Stimulated activated CD4-positive, alpha-beta T cell treated with anti-CD3 and anti-CD28 coated beads, Interleukin-4, amount 100 ng/mL, for 1 hour (primary cell): ENCODE measurements at regions not wholly inside any gene's neighbourhood (a gene's known extent, or its start where the extent isn't known, plus 50 kb on each side); places are given as distances from the start of the nearest gene placed in this dataset.
"Not testable (repeated sequence)": the region's sequence is repeated elsewhere in the genome, so short reads cannot be mapped to it uniquely, and the experiment has no call there.

Experiments used
- DNase-seq: peaks from one replicate; pipeline ENCODE4 v3.0.0-alpha.2; 2020

DNA sequence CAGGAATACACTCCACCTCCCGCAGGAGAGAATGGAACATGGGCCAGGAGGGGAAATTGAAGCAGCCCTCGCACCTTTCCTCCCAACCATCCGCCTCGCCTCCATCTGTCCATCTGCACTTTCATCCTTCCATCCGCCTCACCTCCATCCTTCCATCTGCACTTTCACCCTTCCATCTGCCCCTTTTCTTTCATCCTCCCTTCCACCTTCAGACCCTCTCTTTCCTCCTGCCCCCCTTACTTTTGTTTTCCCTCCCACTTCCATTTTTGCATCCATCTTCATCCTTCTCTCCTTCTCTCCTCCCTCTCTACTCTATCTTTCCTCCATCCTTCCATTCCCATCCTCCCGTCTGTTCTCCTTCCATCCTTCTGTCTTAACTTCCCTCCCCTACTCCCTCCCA lies 92.2 kb upstream of the ZNF536 start:
- no peak for DNase-seq

GRCh38 chr19:30281906-30282305 lies 90.3 kb upstream of the ZNF536 start:
- DNase-seq: no peak

GRCh38 chr19:30283556-30283955 lies 88.6 kb upstream of the ZNF536 start:
- DNase-seq: no peak

- DNase-seq: no peak
These were observed 88.0 kb upstream of the ZNF536 start for GRCh38 chr19:30284209-30284608.

- no peak for DNase-seq
These were observed 87.3 kb upstream of the ZNF536 start for GRCh38 chr19:30284885-30285284.

GRCh38 chr19:30286378-30286777 lies 85.8 kb upstream of the ZNF536 start:
- DNase-seq: no peak

DNA sequence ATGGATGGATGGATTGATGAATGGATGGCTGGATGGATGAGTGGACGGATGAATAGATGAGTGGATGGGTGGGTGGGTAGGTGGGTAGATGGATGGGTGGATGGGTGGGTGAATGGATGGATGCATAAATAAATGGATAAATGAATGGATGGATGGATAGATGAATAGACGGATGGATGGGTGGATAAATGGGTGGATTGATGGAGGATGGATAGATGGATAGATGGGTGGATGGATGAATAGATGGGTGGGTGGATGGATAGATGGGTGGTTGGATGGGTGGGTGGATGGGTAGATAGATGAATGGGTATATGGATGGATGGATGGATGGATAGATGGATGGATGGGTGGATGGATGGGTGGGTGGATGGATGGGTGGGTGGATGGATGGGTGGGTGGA lies 84.9 kb upstream of the ZNF536 start:
- DNase-seq: no peak

- no peak for DNase-seq
These were observed 84.2 kb upstream of the ZNF536 start for GRCh38 chr19:30287973-30288372.

- DNase-seq: no peak
These were observed 83.3 kb upstream of the ZNF536 start for GRCh38 chr19:30288911-30289310.

- no peak for DNase-seq
These were observed 82.8 kb upstream of the ZNF536 start for GRCh38 chr19:30289336-30289735.

DNA sequence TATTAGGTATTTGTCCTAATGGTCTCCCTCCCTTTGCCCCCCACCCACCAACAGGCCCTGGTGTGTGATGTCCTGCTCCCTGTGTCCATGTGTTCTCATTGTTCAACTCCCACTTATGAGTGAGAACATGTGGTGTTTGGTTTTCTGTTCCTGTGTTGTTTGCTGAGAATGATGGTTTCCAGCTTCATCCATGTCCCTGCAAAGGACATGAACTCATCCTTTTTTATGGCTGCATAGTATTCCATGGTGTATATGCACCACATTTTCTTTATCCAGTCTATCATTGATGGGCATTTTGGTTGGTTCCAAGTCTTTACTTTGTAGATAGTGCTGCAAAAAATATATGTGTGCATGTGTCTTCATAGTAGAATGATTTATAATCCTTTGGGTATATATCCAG lies 81.4 kb upstream of the ZNF536 start:
- DNase-seq: not testable (repeated sequence)

GRCh38 chr19:30293051-30293785 lies 79.0 kb upstream of the ZNF536 start:
- DNase-seq: no peak

DNA sequence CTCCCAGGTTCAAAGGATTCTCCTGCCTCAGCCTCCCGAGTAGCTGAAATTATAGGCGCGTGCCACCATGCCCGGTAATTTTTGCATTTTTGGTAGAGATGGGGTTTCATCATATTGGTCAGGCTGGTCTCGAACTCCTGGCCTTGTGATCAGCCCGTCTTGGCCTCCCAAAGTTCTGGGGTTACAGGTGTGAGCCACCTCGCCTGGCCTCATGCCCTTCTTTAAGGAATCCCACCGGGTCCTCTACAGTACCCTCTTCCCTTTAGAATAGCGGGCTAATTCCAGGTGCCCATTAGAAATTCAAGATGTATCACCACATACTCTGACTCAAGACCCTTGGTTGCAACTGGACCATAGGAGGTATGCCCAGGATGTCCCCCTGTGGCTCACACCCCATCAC lies 74.2 kb upstream of the ZNF536 start:
- DNase-seq: no peak

DNA sequence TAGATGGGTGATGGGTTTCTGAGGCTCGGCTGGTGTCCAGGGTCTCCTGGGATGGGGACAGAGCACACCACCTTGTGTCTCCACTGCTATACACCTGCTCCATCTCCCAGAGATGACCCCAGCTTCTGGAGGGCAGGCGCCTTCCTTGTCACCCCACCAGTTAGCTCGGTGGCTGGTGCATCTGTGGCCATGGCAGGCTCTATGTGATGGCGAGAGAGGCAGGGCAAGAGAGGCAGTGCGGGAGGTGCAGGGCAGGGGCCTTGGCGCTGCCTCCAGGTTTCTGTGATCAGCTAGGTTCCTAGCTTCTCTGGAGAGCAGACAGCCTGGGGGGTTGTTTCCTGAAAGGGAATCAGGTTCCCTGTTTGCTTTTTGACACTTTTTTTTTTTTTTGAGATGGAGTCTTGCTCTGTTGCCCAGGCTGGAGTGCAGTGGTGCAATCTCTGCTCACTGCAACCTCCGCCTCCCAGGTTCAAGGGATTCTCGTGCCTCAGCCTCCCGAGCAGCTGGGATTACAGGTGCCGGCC lies 69.0 kb upstream of the ZNF536 start:
- no peak for DNase-seq

DNA sequence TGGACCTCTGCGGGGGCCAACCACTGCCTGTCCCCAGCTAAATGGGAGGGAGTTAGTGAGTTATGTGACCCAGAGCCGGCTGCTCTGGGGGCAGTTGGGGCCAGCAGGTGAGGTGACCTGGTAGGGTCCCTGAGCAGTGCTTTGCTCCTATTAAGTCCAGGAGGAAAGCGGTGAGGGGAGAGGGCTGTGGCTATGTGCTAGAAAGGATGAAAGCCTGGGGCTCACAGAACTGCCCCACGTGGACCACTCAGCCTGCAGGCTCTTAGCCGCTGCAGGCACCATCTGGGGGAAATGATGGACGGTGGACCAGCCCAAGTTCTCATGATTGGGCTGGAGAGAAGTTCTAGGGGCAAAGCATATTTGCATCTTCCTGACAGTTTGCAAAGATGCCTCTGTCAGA lies 67.6 kb upstream of the ZNF536 start:
- DNase-seq: no peak

GRCh38 chr19:30305346-30306060 lies 66.7 kb upstream of the ZNF536 start:
- DNase-seq: no peak

- no peak for DNase-seq
These were observed 64.8 kb upstream of the ZNF536 start for GRCh38 chr19:30307191-30307974.

GRCh38 chr19:30309176-30309575 lies 63.0 kb upstream of the ZNF536 start:
- DNase-seq: no peak

DNA sequence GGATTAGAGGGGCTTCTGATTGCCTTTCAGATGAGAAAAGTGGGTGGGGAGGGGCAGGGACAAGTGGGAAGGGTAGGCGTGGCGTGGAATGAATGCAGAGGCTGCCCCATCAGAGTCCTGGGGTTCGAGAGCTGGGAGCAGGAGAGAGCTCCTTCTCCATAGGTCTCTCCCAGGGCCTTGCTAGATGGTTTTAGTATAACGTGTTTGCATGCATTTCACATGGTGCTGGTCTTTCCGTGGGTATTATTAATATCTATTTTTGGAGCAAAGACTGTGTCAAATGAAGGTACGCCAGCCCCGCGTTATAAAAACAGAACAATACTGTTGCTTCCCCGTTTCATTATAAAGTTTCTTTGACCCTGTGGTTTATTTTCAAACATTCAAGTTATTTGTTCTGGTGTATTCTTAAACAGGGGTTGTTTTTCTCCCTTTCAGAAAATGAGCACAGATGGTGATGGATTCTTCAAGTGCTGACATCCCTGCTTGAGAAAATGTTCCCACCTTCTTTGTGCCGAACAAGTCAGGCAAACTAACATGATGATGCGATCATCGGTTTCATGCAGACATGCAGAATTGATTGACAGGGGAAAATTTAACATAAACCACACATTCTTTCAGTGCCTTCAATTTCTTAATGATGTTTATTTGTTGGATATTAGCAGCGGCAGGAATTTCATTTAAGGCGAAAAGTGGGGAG lies 62.1 kb upstream of the ZNF536 start:
- DNase-seq: no peak

DNA sequence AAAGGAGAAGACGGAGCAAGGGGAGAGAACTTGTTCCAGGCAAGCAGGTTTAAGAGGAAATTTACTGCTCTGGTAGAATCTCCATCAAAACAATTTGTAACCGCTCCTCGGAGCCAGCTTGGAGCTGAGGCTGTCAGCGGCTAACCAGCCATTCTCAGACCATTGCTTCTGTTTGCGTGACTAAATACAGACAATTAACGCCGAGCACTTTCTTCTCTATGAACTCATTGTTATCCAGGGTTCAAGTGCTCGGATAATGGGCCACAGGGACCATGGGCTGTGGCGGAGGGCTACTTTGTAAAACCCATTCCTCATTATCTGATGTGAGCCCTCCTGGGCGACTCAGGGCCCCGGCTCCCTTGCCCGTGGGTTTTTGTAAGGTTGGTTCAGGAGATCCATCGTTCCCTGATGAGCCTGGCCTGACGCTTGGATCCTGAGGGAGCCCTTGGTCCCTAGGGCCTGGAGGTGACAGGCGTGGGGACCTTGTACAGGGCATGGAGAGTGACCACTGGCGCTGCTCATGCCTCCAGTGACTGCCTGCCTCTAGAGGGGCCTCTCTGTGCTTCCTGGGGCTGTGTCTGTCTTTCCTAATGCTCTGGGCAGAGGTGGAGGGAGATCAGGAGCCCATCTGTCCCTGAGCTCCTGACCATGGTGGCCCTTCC lies 61.5 kb upstream of the ZNF536 start:
- no peak for DNase-seq

GRCh38 chr19:30311911-30312310 lies 60.3 kb upstream of the ZNF536 start:
- no peak for DNase-seq

GRCh38 chr19:30312582-30313352 lies 59.4 kb upstream of the ZNF536 start:
- no peak for DNase-seq
